Dedifferentiated amniotic fluid mesenchymal stem cell (primary cell): ENCODE measurements at regions not wholly inside any gene's neighbourhood (a gene's known extent, or its start where the extent isn't known, plus 50 kb on each side); places are given as distances from the start of the nearest gene placed in this dataset.
"Not testable (repeated sequence)": the region's sequence is repeated elsewhere in the genome, so short reads cannot be mapped to it uniquely, and the experiment has no call there.

Experiments used
- DNase-seq: peaks from one replicate; pipeline ENCODE4 v3.0.0-alpha.2; 2016; ENCODE audit errors: extremely low spot score

DNA sequence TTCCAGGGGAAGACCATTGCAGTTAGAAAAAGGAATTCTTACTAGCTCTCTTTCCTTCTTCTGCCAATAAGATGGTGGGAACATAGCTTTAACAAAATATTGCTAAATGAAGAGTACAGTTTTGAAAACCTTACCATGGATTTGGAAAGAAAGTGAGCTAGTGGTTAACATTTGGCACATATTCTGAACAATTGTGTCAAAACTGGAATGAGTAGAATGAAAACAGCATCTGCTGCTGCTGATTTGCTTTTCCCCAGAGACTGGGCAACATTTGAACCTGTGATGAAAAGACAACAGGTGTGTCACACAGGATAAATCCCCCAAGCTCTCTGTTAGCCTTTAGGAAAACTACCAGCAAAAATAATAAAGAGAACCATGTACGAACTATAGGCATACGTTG is 761.4 kb downstream of the KCNA4 start:
- DNase-seq: no peak

DNA sequence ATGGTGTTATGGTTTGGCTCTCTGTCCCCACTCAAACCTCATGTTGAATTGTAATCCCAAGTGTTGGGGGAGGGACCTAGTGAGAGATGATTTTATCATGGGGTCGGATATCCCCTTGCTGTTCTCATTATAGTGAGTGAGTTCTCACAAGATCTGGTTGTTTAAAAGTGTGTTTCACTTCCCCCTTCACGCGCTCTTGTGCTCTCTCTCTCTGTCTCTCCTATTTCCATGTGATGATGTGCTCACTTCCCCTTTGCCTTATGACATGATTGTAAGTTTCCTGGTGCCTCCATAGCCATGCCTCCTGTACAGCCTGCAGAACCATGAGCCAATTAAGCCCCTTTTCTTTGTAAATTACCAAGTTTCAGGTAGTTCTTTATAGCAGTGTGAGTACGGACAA is 765.1 kb downstream of the KCNA4 start:
- DNase-seq: no peak

DNA sequence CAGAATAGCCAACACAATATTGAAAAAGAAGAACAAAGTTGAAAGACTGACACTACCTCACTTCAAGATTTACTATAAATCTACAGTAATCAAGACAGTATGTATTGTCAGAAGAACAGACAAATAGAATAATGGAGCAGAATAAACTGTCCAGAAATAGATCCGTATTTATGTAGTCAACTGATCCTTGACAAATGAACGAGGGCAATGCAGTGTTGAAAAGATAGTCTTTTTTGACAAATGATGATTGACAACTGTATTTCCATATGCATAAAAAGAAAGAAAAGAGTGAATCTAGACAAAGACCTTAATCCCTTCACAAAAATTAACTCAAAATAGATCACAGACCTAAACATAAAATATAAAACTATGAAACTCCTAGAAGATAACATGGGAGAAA is 767.1 kb downstream of the KCNA4 start:
- DNase-seq: no peak

DNA sequence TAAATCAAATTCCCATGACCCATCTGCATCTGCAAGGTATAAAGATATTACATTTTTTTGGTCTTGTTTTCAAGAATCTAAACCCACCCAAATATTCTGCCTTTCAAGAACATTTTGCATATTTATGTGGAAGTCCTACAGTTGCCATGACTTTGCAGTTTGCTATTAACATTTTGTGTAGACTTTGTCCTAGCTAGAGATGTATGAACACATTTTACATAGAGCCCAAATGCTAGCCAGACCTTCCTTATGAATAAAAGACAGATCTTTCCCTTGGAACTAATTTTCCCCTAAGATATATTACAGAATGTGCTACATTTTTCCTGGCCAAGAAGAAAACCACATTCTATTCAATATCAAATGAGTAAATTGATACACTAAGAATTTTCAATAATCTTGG is 772.5 kb downstream of the KCNA4 start:
- no peak for DNase-seq

DNA sequence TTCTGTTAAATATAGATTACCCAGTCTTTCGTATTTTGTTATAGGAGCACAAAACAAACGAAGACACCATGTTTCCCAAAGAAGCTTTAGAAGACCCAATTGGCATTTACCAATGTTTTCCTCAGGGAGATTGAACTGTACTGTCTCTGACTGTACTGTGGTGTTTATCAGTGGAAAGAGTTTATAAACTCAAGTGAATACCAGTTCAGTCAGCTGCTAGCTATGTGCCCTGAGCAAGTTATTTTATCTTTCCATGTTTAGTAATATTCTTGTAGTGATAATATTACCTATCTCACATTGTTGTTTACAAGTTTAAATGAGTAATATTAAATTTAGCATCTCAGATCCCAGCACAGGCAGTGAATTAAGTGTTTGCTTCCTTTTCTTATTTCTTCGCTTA is 773.2 kb downstream of the KCNA4 start:
- no peak for DNase-seq

DNA sequence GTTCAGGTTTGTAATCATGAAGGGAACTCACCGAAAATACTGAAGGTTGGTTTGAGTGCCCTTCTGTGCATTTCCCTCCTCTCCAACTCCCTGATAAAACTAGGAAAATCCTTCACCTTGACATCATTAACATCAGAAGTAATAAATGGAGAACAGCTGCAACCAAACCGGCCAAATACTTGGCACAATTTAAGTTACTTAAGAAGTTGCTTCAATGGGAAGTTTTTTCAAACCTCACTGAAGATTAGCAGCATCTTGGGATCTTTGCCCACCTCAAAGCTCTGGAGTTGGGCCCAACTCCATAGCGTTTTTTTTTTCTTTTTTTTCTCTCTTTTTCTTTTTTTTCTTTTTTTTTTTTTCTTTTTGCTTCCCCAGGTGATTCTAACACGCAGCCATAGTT is 784.8 kb downstream of the KCNA4 start:
- DNase-seq: no peak

DNA sequence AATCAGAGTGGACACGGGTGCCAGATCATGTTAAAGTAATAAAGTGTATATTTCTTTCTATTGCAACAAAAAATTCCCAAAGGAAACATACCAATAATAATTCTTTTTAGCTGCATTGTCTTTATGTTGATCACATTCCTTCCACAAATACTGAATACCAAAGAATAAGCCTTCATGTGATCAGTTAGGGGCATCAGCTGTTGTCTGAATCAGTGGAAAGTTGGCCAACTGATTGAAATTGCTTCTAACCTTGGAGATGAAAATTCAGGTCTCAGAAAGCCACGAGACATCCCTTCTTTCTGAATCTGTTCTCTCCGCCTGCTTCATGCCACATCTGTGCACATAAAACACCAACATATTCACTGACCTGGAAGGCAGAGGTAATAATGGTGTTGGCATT is 785.2 kb downstream of the KCNA4 start:
- no peak for DNase-seq

DNA sequence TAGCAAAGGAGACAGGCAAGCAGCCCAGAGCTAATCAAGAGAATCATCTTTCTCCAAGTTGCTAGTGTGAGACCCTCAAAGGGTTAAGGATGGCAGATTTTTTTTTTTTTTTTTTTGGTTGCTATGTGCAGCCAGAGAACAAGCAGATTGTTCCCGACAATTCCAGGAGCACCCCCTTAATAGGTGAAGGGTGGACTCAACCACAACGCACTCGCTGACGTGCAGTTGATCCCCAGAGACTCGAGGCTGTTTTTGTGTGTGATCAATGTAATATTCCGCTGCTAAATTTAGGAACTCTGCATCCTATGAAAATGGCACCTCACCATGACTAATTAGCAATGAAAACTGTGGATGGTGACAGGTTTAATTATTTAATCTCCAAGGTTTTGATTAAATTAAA is 789.0 kb downstream of the KCNA4 start:
- no peak for DNase-seq

DNA sequence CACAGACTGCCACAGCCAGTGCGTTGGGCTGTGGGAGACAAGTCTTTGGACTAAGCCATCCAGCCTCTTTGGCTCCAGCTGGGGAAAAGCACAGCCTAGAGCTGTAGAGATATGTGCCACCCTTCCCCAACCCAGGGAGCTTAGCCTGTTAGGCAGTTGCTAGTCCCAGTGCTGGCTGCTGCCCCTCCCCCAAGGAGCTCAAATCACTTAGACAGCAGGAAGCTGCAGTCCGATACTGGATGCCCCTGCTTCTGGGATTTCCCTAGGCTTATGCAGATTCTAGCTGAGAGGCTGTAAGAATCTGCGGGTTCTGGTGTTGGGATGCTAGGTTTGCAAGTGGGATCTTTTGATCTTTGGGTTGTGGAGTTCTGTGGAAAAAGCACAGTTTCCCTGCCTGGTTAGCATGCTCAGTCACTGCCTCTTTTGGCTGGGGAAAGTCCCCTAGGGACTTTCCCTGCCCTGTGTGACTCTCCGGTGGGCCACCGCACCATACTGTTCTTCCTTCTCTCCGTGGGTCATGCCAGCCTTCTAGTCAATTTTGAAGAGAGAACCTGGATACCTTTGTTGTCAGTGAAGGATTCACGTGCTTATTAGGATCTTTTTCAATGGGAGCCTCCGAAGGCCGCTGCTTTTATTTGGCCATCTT is 792.0 kb downstream of the KCNA4 start:
- no peak for DNase-seq

DNA sequence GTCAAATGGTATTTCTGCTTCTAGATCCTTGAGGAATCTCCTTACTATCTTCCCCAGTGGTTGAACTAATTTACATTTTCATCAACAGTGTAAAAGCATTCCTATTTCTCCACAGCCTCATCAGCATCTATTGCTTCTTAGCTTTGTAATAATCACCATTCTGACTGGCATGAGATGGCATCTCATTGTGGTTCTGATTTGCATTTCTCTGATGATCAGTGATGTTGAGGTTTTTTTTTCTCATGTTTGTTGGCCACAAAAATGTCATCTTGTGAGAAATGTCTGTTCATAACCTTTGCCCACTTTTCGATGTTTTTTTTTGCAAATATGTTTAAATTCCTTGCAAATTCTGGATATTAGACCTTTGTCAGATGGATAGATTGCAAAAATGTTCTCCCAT is 797.3 kb downstream of the KCNA4 start:
- DNase-seq: not testable (repeated sequence)

DNA sequence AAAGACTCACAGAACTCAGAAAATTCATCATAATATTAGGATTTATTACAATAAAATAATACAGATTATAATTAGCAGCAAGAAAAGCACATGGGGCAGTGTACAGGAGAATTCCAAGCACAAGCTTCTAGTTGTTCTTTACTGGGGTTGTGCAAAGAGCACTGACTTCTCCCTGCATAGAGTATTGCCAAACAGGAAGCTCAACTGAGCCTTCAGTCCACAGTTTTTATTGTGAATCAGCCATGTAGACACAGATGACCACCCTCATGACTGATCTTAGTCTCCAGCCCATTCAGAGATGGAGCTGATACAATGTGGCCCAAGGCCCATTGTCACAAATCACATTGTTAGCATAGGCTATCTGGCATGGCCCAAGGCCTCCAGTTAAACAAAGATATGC is 798.9 kb downstream of the KCNA4 start:
- DNase-seq: no peak

DNA sequence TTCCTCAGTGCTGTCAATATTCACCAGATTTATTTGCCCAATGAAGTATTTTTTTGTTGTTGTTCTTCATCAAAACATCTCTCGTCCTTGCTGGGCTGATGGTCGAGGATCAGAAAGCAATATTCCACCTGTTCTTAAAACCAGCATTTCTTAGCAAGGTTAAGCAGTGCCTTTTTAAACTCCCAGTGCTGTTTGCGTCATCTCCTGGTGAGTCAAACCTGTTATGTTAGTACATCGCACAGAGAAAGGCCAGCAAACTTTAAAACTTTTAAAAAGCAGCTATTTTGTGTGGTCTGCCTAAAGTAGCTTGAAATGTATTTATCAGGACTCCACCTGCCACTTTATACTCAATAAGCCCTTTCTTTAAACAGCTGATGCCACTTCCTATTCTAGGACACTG is 802.0 kb downstream of the KCNA4 start:
- DNase-seq: no peak

DNA sequence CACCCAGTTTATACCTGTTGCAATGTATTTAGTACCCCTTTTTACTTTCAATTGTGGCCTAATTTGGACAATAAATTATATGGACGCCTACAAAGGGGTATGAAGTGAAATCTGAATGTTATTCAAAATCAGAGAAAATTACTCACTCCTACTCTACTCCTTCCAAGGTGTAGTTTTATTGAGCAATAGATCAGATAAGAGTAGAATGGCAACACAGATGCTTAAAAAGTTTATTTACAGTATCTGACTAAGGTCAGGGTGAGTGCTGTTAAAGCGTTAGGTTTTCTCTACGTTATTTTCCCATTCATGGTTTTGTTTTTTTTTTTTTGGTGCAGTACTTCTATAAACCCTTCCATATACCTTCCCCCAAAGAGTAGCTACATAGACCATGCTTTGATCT is 805.6 kb downstream of the KCNA4 start:
- no peak for DNase-seq

DNA sequence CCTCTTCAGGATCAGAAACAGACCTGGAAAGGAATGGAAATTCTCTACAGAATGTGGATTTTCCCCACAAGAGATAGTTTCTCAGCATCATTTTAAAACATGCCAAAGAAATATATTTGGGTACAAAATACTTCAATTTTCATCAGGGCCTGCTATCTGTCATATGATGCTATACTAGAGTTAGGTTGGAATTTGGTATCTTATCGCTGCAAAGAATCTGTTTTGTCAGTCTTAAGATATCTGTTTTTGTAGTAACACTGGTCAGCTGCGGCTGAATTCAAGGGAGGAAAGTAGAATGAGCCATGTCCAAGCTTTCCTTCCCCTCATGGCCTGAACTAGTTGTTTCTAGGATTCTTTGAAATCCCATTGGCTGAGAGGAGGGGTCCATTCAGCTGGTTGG is 806.4 kb downstream of the KCNA4 start:
- no peak for DNase-seq

DNA sequence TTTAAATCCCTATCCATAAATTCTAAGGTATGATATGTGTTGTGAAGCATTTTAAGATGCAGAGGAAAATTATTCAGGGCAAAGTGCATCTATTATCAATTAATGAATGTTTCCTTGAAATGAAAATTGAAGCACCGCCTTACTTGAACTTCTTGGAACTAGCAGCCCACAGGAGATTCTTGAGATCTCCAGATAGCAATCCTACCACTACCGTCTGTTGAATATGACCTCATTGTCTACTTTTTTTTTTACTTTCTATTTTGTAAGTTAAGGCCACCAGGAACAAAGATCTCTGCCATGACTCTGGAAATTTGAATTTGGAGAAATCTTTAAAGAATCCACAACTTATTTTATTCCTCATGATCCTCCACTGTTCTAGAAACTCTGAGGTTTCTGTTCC is 808.7 kb downstream of the KCNA4 start:
- no peak for DNase-seq

DNA sequence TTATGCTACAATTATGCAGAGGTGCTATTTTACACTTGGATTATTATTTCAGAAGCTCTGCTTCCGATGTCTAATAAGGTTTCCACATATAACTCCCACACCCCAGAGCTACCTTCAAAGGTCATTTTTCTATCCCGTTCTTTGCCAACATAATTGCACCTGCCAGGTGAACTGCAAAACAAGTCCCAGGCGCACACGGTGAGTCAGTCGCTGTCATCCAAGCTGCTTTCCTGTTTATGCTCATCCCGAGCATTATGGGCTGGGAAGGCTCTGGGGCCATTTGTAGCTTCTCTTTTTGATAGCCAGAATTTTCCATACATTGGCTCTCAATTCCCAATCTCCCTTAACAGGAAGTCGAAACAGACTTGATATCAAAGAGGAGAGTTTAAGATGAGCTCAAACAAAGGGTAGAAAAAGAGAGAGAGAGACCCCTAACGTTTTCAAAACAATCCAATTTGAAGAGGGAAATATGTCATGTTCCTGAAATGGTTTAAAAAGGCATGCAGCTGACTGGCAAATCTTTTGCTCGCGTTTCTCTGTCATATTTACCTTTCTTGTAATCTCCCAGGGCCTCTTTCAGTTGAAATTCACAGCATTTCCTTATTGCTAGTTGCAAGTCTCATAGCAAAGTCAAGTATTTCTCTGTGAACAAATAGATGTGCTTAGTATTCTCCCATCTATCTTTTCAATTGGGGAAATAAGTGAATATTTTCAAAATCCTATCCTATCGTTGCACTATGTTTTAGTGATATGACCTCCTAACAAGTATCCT is 815.9 kb downstream of the KCNA4 start:
- DNase-seq: no peak

DNA sequence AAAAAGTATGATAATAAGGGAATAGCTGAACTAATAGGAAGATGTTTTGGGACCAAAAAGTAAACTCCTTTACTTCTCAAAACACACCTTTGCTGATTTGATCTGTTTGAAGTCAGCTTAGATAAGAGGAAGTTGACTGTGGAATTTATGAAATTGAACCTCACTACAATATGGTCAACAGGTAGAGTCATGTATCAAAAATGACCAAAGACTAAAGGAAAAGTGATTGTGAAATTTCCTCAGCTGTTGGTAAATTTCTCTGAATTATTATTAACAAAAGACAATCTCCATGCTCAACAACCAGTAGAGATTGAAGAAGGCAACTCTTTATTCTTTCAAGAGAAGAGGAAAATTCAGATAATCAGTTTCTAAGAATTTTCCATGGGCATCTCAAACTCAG is 826.5 kb downstream of the KCNA4 start:
- DNase-seq: no peak

DNA sequence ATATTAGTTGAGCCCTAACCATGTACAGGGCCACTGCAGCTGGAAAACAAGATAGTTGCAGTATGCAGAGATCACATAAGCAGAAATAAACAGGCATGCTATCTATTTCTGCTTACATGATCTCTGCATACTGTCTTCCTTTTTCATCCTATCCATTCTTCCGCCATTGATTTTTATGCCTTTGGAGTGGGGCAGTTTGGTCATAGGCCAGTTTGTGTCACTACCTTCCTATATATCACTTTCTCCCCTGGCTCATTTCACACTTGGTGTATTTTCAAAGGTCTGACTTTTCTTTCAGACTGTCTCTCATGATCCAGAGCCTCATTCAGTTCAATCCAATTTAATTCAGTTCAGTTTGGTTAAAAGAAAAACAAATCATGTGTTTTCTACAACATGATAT is 829.6 kb downstream of the KCNA4 start:
- DNase-seq: no peak

DNA sequence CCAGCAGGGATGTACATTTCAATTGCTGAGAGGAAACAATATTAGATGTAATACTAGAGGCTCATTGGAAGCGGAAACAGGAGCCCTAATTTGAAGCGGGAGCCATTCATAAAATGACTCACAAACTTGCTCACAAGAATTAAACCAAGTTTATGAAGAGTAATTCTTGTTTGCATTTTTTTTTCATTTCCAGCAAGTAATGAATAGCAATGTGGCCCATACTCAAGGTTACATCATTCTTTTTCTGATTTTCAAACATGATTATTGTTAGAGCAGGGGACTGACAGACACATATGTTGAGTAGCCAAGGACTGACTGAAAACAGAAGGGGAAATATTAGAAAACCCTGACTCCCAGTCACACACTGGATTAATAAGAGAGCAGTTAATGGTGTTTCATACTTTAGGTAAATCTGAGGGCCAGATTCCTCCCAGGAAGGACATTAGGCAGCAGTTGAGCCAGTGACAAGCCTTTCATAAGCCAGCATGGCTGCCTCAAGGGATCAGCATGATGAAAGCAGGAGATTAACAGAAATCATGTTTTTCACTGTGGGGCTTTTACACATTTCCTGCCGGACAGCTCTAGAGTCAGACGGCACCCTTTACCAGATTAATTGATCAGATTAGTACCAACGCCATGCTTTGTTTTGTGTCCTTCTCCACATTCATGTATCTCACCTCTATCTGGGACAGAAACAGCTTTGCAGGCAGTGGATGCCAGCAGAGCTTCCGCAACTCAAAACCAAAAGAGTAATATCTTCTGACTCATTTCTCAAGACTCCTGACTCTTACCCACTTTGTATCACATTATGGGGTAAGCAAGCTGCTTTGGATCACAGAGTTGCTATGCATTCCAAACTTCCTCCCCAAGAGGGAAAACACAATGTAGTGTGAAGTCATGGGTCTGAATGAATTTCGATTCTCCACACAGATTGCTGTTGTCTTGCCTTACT is 831.6 kb downstream of the KCNA4 start:
- peak; percentile 92 for DNase-seq

DNA sequence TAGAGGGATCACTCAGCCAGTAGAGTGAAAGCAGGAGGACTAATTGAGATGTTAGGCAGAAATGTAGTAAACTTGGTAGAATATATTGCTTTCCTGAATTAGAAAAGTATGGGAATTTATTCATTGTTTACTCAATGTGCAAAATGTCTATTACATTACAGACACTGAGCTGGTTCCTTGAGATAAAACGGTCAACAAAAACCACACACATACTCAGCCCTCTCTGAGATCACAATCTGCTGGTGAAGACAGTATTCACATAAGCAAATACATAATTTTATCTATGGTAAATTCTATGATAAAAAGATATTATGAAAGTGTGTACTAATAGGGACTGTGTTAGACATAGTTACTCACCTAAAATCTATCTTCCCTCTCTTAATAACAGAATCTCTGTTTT is 833.5 kb downstream of the KCNA4 start:
- no peak for DNase-seq

DNA sequence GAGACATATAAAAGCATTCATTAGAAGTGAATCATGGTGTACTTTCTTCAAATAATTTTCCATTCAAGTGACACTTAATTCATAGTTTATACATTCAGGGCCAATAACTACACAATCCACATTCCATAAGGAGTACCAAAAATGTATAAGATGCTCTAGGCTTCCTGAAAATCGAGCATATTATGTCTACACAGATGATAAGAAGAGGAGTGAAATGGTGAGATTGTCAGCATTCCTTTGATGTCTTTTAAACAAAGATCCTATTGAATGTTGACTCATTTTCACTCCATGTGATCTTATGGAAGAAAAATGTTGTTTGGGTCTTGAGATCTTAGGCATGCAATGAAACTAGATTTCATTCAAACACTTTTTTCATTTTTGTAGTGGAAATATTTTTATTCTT is 843.2 kb downstream of the KCNA4 start:
- DNase-seq: peak; percentile 58

DNA sequence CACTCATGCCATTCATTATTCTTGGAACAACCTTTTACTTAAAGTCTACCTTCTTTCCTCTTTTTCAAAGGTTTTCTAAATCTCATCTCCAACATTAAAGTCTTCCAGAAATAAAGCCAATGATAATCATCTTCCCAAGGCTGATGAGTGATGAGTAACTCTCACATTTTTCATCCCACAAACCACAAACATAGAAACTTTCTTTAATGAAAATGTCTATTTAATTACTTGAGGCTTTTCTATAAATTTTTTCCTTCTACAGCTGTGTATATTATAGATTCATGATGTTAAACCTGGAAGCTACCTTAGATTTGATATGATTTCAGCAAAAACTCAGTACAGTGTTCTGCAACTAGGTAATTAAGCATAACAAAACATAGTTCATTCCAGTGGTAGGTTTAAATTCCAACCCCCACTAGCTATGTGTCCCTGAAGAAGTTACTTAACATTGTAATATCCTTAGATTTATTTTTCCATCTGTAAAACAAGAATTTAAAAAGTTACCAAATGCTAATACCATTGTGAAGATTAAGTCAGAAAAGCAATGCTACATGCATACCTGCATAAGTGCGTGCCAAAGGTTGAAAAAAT is 845.4 kb downstream of the KCNA4 start:
- no peak for DNase-seq
